ENCODE measurements at regions not wholly inside any gene's neighbourhood (a gene's known extent, or its start where the extent isn't known, plus 50 kb on each side); places are given as distances from the start of the nearest gene placed in this dataset.
A peak's percentile ranks its signal among the peaks of the same experiment; 100 is the strongest.

DNA sequence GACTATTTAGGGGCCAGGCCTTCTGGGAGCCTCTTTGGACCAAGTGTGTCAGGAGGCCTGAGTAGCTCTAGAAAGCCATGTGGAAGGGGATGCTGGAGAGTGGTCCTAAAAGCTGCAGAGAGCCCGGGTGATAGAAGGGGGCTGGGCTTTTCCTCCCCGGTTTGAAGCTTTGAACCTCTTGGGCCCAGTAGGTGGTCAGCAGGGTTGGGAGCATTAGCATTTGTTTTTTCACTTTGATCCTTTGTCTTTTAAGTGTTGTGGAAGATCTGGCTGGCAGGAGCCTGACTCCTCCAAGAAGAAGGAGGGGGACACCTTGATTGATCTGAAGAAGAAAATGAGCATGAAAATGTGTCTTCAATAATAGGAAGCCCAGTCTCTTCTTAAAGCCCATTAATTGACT, 596.6 kb downstream of the INSC start:
- no peak for DNase-seq
- TF ChIP-seq EP300 (IDR thresholded peaks at IDR 0.05; ENCODE audit: low read depth) = no peak
- TF ChIP-seq, protein P1, sequence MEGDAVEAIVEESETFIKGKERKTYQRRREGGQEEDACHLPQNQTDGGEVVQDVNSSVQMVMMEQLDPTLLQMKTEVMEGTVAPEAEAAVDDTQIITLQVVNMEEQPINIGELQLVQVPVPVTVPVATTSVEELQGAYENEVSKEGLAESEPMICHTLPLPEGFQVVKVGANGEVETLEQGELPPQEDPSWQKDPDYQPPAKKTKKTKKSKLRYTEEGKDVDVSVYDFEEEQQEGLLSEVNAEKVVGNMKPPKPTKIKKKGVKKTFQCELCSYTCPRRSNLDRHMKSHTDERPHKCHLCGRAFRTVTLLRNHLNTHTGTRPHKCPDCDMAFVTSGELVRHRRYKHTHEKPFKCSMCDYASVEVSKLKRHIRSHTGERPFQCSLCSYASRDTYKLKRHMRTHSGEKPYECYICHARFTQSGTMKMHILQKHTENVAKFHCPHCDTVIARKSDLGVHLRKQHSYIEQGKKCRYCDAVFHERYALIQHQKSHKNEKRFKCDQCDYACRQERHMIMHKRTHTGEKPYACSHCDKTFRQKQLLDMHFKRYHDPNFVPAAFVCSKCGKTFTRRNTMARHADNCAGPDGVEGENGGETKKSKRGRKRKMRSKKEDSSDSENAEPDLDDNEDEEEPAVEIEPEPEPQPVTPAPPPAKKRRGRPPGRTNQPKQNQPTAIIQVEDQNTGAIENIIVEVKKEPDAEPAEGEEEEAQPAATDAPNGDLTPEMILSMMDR (IDR thresholded peaks at IDR 0.05) = no peak
- TF ChIP-seq POLR2A (IDR thresholded peaks at IDR 0.05) = no peak
- no peak for TF ChIP-seq POLR2AphosphoS5 (IDR thresholded peaks at IDR 0.05)
- intact Hi-C loops (cut with DNase I; ENCODE audit: low total_unique reads) = no loop called here
- peaks cover 0 to 3% (median 0%) of the 10 kb centered on the region in 4 donors for H3K4me1 ChIP-seq
- H3K27ac ChIP-seq = no peak overlapping the region
- in situ Hi-C loops (cut with MboI; ENCODE audit: low pct_ligation_motif_present in 1 of 4, low pct_unique_long_range_greater_than_20kb in 1 of 4, low sequenced_read_pairs in 3 of 4) = no loop called here
- no peaks in the 10 kb centered on the region for H3K36me3 ChIP-seq
- no peaks in the 10 kb centered on the region for H3K9me3 ChIP-seq
- 71% methylated on average over 2 of the region's 2 CpGs; no CpG with 5 or more reads in 1 of the 2 donors for WGBS, 2 donors (ENCODE audit: low coverage in 1 of 2)
- H3K4me3 ChIP-seq = no peak overlapping the region
- no peaks in the 10 kb centered on the region for H3K27me3 ChIP-seq

DNA sequence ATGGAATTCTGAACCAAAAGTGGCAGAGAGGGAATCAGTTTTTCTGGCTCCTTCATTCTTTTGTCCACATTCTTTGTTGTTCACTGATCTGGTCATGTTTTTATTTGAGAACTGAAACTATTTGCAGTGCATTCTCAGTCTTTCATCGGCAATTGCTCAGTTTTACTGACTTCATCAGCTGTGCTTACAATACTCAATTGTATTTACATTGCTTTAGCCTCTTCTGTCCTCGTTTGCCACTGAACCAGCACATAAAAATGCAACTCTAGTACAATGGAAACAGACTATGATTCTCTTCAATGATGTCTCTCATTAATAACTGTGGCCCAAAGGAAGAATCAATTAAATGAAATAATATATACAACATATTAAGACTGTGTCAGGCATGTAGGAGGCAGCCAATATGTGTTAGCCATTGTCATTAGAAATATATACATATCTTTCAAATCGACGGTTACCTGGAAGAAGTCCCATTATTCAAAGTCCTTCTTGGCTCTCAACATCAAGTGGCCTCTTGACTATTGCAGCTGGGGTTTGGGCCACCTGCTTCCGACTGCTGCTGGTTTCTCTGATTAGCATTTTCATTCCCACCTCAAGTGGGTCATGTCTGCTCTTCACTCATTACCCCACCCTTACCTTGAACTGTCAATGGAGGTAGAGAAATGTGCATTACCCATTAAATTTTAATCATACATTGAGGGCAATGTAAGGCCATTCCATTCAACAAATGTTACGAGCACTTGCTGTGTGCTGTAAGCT, 600.1 kb downstream of the INSC start:
- 60 to 73% methylated on average over 4 to 6 of the region's 6 CpGs for WGBS, 2 donors (ENCODE audit: low coverage in 1 of 2)
- Histone ChIP-seq H3K27me3 (no peaks in the 10 kb centered on the region), H3K4me1 (no peaks in the 10 kb centered on the region), H3K9me3 (no peaks in the 10 kb centered on the region), H3K27ac (no peak overlapping the region), H3K4me3 (no peak overlapping the region), H3K36me3 (no peaks in the 10 kb centered on the region)
- intact Hi-C loops (cut with DNase I; ENCODE audit: low total_unique reads) (no loop called here), in situ Hi-C loops (cut with MboI; ENCODE audit: low pct_ligation_motif_present in 1 of 4, low pct_unique_long_range_greater_than_20kb in 1 of 4, low sequenced_read_pairs in 3 of 4) (no loop called here)
- TF ChIP-seq, protein P1 (IDR thresholded peaks at IDR 0.05) = no peak
- TF ChIP-seq POLR2AphosphoS5 (IDR thresholded peaks at IDR 0.05) (no peak), EP300 (IDR thresholded peaks at IDR 0.05; ENCODE audit: low read depth) (no peak), POLR2A (IDR thresholded peaks at IDR 0.05) (no peak)
- DNase-seq = no peak

DNA sequence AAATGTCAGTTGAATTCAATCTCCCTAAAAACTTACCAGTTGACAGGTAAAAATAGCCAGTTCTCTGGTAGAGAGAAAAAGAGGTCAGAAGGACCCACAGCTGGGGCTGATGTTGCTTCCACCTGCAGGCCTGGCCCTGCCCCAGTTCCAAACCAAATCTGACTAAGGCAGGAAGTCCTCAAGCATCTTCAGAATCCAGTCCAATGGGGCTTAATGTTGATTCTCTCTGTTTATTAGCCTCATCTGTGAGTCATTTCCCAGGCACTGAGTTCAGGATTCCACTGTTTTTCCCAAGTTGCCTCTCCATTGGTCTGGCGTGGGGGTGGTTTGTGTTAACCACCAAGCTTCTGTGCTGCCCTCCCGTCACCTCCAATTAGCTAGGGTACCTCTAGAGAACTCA, 601.8 kb downstream of the INSC start:
- DNase-seq = no peak
- TF ChIP-seq POLR2A (IDR thresholded peaks at IDR 0.05) = no peak
- TF ChIP-seq, protein P1 (IDR thresholded peaks at IDR 0.05) = no peak
- TF ChIP-seq POLR2AphosphoS5 (IDR thresholded peaks at IDR 0.05) = no peak
- in situ Hi-C loops (cut with MboI; ENCODE audit: low pct_ligation_motif_present in 1 of 4, low pct_unique_long_range_greater_than_20kb in 1 of 4, low sequenced_read_pairs in 3 of 4) (no loop called here), intact Hi-C loops (cut with DNase I; ENCODE audit: low total_unique reads) (no loop called here)
- Histone ChIP-seq H3K27me3 (no peaks in the 10 kb centered on the region), H3K4me1 (no peaks in the 10 kb centered on the region), H3K9me3 (no peaks in the 10 kb centered on the region), H3K27ac (peak overlapping the region in 1 of 4 donors; percentile 19), H3K4me3 (no peak overlapping the region), H3K36me3 (no peaks in the 10 kb centered on the region)
- 78% methylated on average over 2 of the region's 2 CpGs; no CpG with 5 or more reads in 1 of the 2 donors for WGBS, 2 donors (ENCODE audit: low coverage in 1 of 2)

DNA sequence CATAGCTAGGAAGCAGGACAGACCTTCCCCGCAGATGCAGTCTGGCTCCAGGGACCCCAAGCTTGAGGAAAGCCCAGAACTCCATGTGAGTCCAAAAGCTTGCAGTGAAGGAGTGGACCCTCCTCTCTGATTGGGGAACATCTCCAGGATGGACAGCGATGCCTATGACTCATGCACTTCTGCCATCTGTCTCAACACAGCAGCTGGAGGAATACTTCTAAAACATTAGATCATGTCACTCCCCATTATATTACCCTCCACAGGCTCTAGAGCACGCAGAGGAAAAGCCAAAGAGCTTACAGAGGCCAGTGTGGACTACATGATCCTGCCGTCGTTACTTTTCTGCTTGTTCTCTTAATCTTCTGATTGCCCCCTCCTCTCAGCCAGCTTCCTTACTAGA, 605.7 kb downstream of the INSC start:
- no peak for TF ChIP-seq POLR2AphosphoS5 (IDR thresholded peaks at IDR 0.05)
- no peak for TF ChIP-seq EP300 (IDR thresholded peaks at IDR 0.05; ENCODE audit: low read depth)
- TF ChIP-seq POLR2A (IDR thresholded peaks at IDR 0.05) = no peak
- TF ChIP-seq, protein P1 (IDR thresholded peaks at IDR 0.05) = no peak

More for the DNA sequence above, 605.7 kb downstream of the INSC start:
- Histone ChIP-seq H3K36me3 (no peaks in the 10 kb centered on the region), H3K4me3 (no peak overlapping the region), H3K9me3 (no peaks in the 10 kb centered on the region), H3K4me1 (no peaks in the 10 kb centered on the region), H3K27ac (no peak overlapping the region), H3K27me3 (no peaks in the 10 kb centered on the region)
- 40 to 82% methylated on average over 1 to 5 of the region's 5 CpGs for WGBS, 2 donors (ENCODE audit: low coverage in 1 of 2)
- intact Hi-C loops (cut with DNase I; ENCODE audit: low total_unique reads) (no loop called here), in situ Hi-C loops (cut with MboI; ENCODE audit: low pct_ligation_motif_present in 1 of 4, low pct_unique_long_range_greater_than_20kb in 1 of 4, low sequenced_read_pairs in 3 of 4) (no loop called here)
- no peak for DNase-seq
